ENCODE measurements at regions not wholly inside any gene's neighbourhood (a gene's known extent, or its start where the extent isn't known, plus 50 kb on each side); places are given as distances from the start of the nearest gene placed in this dataset.
"Not testable (repeated sequence)": the region's sequence is repeated elsewhere in the genome, so short reads cannot be mapped to it uniquely, and the experiment has no call there.

GRCh38 chr1:83342995-83343394, 655.9 kb downstream of the TTLL7 start:
- not testable (repeated sequence) for H3K27ac Mint-ChIP-seq; ATAC-seq; H3K4me3 Mint-ChIP-seq; H3K4me1 Mint-ChIP-seq; H3K36me3 Mint-ChIP-seq (ENCODE audit: low read depth); H3K9me3 Mint-ChIP-seq; H3K27me3 Mint-ChIP-seq; DNase-seq

GRCh38 chr1:83332308-83332707, 666.6 kb downstream of the TTLL7 start:
- H3K4me3 Mint-ChIP-seq; ATAC-seq; H3K27me3 Mint-ChIP-seq; H3K4me1 Mint-ChIP-seq; H3K9me3 Mint-ChIP-seq; DNase-seq; H3K27ac Mint-ChIP-seq; H3K36me3 Mint-ChIP-seq (ENCODE audit: low read depth): not testable (repeated sequence)

- Mint-ChIP-seq H3K36me3 (ENCODE audit: low read depth) (no peaks in the 10 kb centered on the region), H3K4me3 (no peak overlapping the region), H3K27me3 (no peaks in the 10 kb centered on the region), H3K4me1 (no peaks in the 10 kb centered on the region), H3K9me3 (no peaks in the 10 kb centered on the region), H3K27ac (no peak overlapping the region)
- no peak for ATAC-seq
- DNase-seq: no peak
These were observed 680.6 kb downstream of the TTLL7 start for GRCh38 chr1:83318366-83318765.

GRCh38 chr1:83315446-83315845, 683.5 kb downstream of the TTLL7 start:
- H3K27me3 Mint-ChIP-seq; ATAC-seq; H3K4me1 Mint-ChIP-seq; H3K27ac Mint-ChIP-seq; H3K9me3 Mint-ChIP-seq; H3K4me3 Mint-ChIP-seq; H3K36me3 Mint-ChIP-seq (ENCODE audit: low read depth); DNase-seq: not testable (repeated sequence)

- not testable (repeated sequence) for DNase-seq; H3K27ac Mint-ChIP-seq; H3K27me3 Mint-ChIP-seq; H3K4me3 Mint-ChIP-seq; H3K36me3 Mint-ChIP-seq (ENCODE audit: low read depth); ATAC-seq; H3K4me1 Mint-ChIP-seq; H3K9me3 Mint-ChIP-seq
These were observed 688.8 kb downstream of the TTLL7 start for GRCh38 chr1:83310161-83310560.

GRCh38 chr1:83309035-83309434, 689.9 kb downstream of the TTLL7 start:
- not testable (repeated sequence) for H3K36me3 Mint-ChIP-seq (ENCODE audit: low read depth); H3K4me3 Mint-ChIP-seq; H3K27ac Mint-ChIP-seq; H3K4me1 Mint-ChIP-seq; ATAC-seq; DNase-seq; H3K9me3 Mint-ChIP-seq; H3K27me3 Mint-ChIP-seq

GRCh38 chr1:83306811-83307210, 692.1 kb downstream of the TTLL7 start:
- not testable (repeated sequence) for H3K4me3 Mint-ChIP-seq; H3K27me3 Mint-ChIP-seq; H3K27ac Mint-ChIP-seq; DNase-seq; ATAC-seq; H3K36me3 Mint-ChIP-seq (ENCODE audit: low read depth); H3K4me1 Mint-ChIP-seq
- peaks cover 14% of the 10 kb centered on the region for H3K9me3 Mint-ChIP-seq

- peak; percentile 80 for ATAC-seq
- not testable (repeated sequence) for H3K36me3 Mint-ChIP-seq (ENCODE audit: low read depth); H3K27me3 Mint-ChIP-seq; H3K27ac Mint-ChIP-seq; H3K4me3 Mint-ChIP-seq; DNase-seq; H3K4me1 Mint-ChIP-seq
- peaks cover 21% of the 10 kb centered on the region for H3K9me3 Mint-ChIP-seq
These were observed 703.3 kb downstream of the TTLL7 start for GRCh38 chr1:83295594-83295993.

- not testable (repeated sequence) for H3K4me1 Mint-ChIP-seq; H3K27ac Mint-ChIP-seq; H3K27me3 Mint-ChIP-seq; DNase-seq; H3K9me3 Mint-ChIP-seq; H3K36me3 Mint-ChIP-seq (ENCODE audit: low read depth); H3K4me3 Mint-ChIP-seq; ATAC-seq
These were observed 711.5 kb downstream of the TTLL7 start for GRCh38 chr1:83287391-83287790.

- not testable (repeated sequence) for DNase-seq; ATAC-seq; H3K4me3 Mint-ChIP-seq; H3K36me3 Mint-ChIP-seq (ENCODE audit: low read depth); H3K27ac Mint-ChIP-seq; H3K9me3 Mint-ChIP-seq; H3K27me3 Mint-ChIP-seq; H3K4me1 Mint-ChIP-seq
These were observed 724.3 kb downstream of the TTLL7 start for GRCh38 chr1:83274656-83275055.

GRCh38 chr1:83272484-83272883, 726.4 kb downstream of the TTLL7 start:
- ATAC-seq; H3K9me3 Mint-ChIP-seq; H3K36me3 Mint-ChIP-seq (ENCODE audit: low read depth); DNase-seq; H3K27ac Mint-ChIP-seq; H3K27me3 Mint-ChIP-seq; H3K4me1 Mint-ChIP-seq; H3K4me3 Mint-ChIP-seq: not testable (repeated sequence)

- H3K4me1 Mint-ChIP-seq; DNase-seq; H3K27ac Mint-ChIP-seq; H3K27me3 Mint-ChIP-seq; H3K4me3 Mint-ChIP-seq; H3K36me3 Mint-ChIP-seq (ENCODE audit: low read depth); H3K9me3 Mint-ChIP-seq; ATAC-seq: not testable (repeated sequence)
These were observed 727.1 kb downstream of the TTLL7 start for GRCh38 chr1:83271834-83272233.

- DNase-seq; H3K9me3 Mint-ChIP-seq; H3K4me3 Mint-ChIP-seq; H3K36me3 Mint-ChIP-seq (ENCODE audit: low read depth); H3K27ac Mint-ChIP-seq; H3K4me1 Mint-ChIP-seq; H3K27me3 Mint-ChIP-seq: not testable (repeated sequence)
- peak; percentile 24 for ATAC-seq
These were observed 728.1 kb downstream of the TTLL7 start for GRCh38 chr1:83270801-83271200.

GRCh38 chr1:83263808-83264207, 735.1 kb downstream of the TTLL7 start:
- not testable (repeated sequence) for H3K27ac Mint-ChIP-seq; H3K4me1 Mint-ChIP-seq; ATAC-seq; DNase-seq; H3K27me3 Mint-ChIP-seq; H3K4me3 Mint-ChIP-seq; H3K36me3 Mint-ChIP-seq (ENCODE audit: low read depth); H3K9me3 Mint-ChIP-seq

- H3K27me3 Mint-ChIP-seq; H3K36me3 Mint-ChIP-seq (ENCODE audit: low read depth); H3K4me3 Mint-ChIP-seq; H3K27ac Mint-ChIP-seq; ATAC-seq; H3K4me1 Mint-ChIP-seq; DNase-seq: not testable (repeated sequence)
- H3K9me3 Mint-ChIP-seq: peaks cover 22% of the 10 kb centered on the region
These were observed 747.2 kb downstream of the TTLL7 start for GRCh38 chr1:83251687-83252086.

GRCh38 chr1:83246780-83247179, 752.2 kb downstream of the TTLL7 start:
- not testable (repeated sequence) for H3K27ac Mint-ChIP-seq; H3K4me1 Mint-ChIP-seq; DNase-seq; H3K27me3 Mint-ChIP-seq; ATAC-seq; H3K4me3 Mint-ChIP-seq; H3K36me3 Mint-ChIP-seq (ENCODE audit: low read depth)
- peaks cover 17% of the 10 kb centered on the region for H3K9me3 Mint-ChIP-seq
